Stimulated activated CD4-positive, alpha-beta T cell treated with anti-CD3 and anti-CD28 coated beads, TNF-alpha, amount 100 ng/mL, for 24 hours (primary cell): ENCODE measurements at regions not wholly inside any gene's neighbourhood (a gene's known extent, or its start where the extent isn't known, plus 50 kb on each side); places are given as distances from the start of the nearest gene placed in this dataset.

Experiments
- DNase-seq, 3 experiments: peaks; one replicate each; pipeline ENCODE4 v3.0.0-alpha.2; 2020; ENCODE audit warnings: low read depth in 3 of 3

- DNase-seq, result no peak
Observed at GRCh38 chr6:15801912-15802311, 139.1 kb upstream of the DTNBP1 start.

- no peak for DNase-seq
Observed at GRCh38 chr6:15800841-15801617, 138.2 kb upstream of the DTNBP1 start.

- no peak for DNase-seq
Observed at GRCh38 chr6:15798533-15799255, 135.9 kb upstream of the DTNBP1 start.

GRCh38 chr6:15796844-15797243 lies 134.0 kb upstream of the DTNBP1 start:
- no peak for DNase-seq

GRCh38 chr6:15796130-15796771 lies 133.4 kb upstream of the DTNBP1 start:
- no peak for DNase-seq

GRCh38 chr6:15793826-15794225 lies 131.0 kb upstream of the DTNBP1 start:
- no peak for DNase-seq

GRCh38 chr6:15793288-15793687 lies 130.5 kb upstream of the DTNBP1 start:
- no peak for DNase-seq

- no peak for DNase-seq
Observed at GRCh38 chr6:15792842-15793241, 130.0 kb upstream of the DTNBP1 start.

- DNase-seq, result no peak
Observed at GRCh38 chr6:15791448-15792181, 128.8 kb upstream of the DTNBP1 start.

GRCh38 chr6:15790116-15790515 lies 127.3 kb upstream of the DTNBP1 start:
- DNase-seq, result no peak

- DNase-seq, result no peak
Observed at GRCh38 chr6:15786846-15787245, 124.0 kb upstream of the DTNBP1 start.

GRCh38 chr6:15783484-15783883 lies 120.7 kb upstream of the DTNBP1 start:
- DNase-seq, result no peak

GRCh38 chr6:15781890-15782289 lies 119.1 kb upstream of the DTNBP1 start:
- DNase-seq, result no peak

GRCh38 chr6:15781333-15781732 lies 118.5 kb upstream of the DTNBP1 start:
- DNase-seq, result no peak

- DNase-seq, result no peak
Observed at GRCh38 chr6:15780437-15780836, 117.6 kb upstream of the DTNBP1 start.

GRCh38 chr6:15779726-15780125 lies 116.9 kb upstream of the DTNBP1 start:
- DNase-seq, result no peak

- peak in 2 of 3 experiments; percentile 21 to 26 for DNase-seq
Observed at GRCh38 chr6:15776458-15776980, 113.7 kb upstream of the DTNBP1 start.

- DNase-seq, result no peak
Observed at GRCh38 chr6:15775741-15776140, 112.9 kb upstream of the DTNBP1 start.

GRCh38 chr6:15775076-15775634 lies 112.3 kb upstream of the DTNBP1 start:
- DNase-seq, result no peak

GRCh38 chr6:15773806-15774410 lies 111.1 kb upstream of the DTNBP1 start:
- no peak for DNase-seq
